Ureter (tissue), 1 donor: ENCODE measurements at regions not wholly inside any gene's neighbourhood (a gene's known extent, or its start where the extent isn't known, plus 50 kb on each side); places are given as distances from the start of the nearest gene placed in this dataset.

Experiments used
- DNase-seq: peaks from one replicate; pipeline ENCODE4 v3.0.0-alpha.2; 2020; ENCODE audit warnings: low spot score
- donor health status: DM: yes; HTN: yes; CAD: no.

DNA sequence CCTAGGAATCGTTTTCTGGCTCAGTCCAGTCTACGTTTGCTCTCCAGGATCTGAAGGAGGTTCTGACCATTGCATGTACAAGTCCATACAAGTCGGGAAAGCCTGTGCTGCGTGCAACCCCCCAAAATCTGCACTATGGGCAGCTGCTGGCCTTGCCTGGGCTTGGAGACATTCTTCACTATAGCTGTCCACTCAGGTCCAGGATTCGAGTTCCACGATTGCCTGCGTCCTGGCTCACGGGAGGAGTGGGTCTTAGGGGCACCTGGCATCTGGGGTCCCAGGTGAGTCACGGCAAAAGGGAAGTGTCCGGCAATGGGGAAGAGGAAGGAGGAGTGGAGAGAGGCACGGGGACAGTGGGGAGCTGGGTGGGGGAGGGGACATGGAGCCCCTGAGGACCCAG is 563.0 kb downstream of the BRD1 start:
- DNase-seq = no peak

DNA sequence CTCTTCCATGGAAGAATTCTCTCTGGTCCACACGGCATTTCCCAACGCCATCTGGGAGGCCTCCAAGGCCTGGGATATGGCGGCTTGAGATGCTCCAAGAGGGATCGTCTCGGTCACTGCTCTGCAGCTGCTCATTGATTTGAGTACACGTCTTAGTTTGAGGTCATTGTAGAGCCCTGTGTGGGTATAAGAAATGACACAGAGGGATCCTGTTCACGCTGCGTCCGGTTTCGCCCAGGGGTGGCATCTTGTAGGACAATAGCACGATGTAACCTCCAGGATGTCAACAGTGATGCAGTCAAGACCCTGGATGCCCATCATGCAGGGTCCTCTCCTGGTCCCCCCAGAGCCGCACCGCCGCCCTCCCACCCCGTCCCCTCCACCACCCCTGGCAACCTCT is 564.6 kb downstream of the BRD1 start:
- DNase-seq = peak; percentile 1

DNA sequence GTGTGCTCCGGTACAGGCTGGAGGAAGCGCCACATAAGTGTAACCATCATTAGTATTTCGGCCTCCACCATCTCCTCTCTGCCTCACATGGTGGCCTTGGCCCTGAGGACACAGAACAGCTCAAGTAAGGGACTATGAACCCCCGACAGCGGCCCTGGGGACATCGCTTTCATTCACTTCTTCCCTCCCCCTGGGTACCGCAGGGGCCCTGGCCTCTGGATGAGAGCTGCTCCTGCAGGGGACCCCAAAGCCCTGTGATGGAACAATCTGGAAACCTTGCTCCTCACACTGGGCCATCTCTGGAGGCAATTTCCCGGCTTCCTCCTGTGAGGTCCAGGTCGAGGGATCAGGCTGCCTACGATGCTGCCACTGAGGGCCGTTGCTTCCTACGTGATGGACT is 565.5 kb downstream of the BRD1 start:
- DNase-seq = no peak

DNA sequence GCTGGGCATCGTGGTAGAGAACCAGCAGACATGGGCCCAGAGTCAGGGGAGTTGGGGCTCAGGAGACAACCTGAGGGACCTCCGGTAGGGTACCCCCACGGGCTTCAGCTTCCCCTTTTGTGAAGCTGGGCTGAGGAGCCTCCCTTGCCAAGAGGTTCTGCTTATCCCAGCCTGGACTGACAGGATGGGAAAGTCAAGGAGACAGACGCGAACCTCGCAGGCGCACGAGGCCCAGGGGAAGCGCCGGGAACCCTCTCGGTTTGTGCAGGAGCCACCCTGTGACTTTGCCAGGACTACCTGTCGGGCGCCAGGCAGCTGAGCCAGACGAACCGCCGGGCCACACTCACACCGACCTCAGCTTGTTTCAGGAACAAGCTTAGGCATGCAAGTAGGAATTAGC is 566.1 kb downstream of the BRD1 start:
- DNase-seq = no peak

DNA sequence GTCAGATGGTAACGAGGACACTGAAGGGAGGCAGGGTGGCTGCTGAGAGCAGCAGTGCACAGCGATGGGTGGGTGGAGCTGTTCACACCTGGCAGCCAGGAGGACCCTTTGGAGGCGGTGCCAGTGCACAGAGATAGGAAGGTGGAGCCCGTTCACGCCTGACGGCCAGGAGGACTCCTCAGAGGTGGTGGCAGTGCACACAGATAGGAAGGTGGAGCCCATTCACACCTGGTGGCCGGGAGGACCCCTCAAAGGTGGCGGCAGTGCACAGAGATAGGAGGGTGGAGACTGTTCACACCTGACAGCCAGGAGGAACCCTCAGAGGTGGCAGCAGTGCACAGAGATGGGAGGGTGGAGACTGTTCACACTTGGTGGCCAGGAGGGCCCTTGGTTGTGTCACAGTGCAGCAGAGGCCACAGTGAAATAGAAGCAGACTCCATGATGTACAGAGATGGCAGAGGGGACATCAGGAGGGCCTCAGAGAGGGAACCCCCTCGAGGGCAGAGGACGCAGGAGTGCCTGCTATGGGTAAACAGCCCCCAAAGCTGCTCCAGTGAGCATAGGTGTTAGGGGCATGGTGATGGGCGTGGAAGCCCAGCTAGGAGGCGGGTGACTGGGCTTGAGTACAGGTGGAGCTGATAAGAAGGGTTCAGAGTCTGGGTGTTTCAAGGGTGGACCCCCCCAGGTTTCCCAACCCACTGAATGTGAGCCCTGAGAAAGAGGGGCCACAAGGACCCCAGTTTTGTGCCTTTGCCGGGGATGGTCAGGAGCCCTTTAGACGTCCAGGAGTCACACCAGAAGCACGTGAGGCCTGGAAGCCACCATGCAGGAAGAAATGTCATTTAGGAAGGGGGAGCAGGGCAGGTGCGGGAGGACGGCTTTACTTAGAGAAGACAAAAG is 566.7 kb downstream of the BRD1 start:
- DNase-seq = no peak

DNA sequence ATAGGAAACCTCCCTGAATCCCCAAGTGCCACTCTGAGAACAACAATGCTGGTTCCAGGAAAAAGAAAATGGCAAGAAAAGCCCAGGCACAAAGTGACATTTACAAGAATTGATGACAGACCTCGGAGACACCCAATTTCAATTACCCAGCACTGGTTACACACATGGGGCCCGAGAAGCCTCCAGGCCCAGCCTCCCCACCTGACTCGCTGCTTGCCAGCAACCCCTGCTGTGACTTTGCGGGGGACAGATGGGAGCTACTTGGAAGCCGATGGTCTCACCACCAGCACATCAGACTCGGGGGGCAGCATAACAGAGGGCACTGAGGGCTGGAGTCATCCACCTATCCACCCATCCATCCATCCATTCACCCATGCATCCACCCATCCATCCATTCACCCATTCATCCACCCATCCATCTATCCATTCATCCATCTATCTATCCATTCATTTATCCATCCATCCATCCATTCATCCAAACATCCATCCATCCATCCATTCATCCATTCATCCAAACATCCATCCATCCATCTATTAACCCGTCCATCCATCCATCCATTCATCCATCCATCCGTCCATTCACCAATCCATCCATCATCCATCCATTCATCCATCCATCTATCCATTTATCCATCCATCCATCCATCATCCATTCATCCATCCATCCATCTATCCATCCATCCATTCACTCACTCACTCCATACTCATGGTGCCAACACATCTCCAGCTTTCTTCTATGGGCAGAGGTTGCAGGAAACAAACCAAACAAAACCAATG is 567.6 kb downstream of the BRD1 start:
- DNase-seq = no peak

DNA sequence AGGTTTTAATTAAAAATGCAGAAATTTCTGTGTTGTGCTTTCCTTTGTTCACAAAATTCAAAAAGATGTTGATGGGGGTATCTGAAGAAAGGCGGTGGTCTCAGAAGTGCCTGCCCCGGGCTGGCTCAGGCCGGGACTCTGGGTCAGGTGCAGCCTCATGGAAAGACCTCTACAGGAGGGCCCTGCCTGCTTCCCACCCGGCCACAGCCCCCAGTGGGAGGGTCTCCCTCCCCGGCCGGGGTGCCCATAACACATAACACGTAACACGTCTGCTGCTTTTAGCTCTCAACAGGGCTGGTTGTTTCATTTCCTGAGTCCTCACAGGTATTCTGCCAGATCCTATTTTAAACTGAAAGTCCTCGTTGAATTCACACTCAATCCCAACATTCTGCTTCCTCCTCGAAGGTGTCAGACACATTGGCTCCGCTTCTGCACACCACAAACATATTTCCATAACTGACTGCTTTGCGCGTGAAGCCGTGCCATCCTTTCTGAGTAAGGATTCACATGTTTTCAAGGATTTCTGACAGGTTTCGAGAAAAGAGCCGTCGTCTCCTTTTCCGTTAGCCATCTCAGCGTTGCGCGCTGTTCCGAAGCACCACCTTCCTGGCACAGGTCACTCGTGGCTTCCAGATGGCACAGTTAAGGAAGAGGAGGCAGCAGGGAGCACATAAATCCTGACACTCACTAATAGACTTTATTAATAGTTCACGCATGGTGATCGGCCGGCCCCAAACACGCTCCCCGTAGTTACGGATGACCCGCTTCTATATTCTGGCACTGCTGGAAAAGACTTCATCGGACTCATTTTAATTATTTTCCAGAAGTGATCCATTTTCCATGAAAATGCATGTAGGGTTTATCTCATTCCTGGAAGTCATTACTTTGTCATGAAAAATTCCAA is 569.3 kb downstream of the BRD1 start:
- DNase-seq = peak; percentile 25

DNA sequence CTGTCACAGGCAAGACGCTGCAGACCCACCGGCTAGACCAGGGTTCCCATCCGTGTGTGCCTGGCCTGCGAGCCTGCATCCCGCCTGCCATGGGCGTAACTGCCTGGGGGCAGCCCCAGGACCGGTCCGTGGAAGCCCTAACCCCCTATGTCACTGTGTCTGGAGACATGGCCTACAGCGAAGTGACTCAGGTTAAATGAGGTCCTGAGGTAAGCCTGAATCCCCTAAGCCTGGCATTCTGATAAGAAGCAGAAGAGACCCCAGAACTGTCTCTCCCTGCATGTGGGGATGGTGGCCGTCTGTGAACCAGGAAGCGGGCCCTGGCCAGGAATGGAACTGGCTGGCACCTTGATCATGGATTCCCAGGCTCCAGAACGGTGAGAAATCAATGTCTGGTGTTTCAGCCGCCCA is 570.1 kb downstream of the BRD1 start:
- DNase-seq = peak; percentile 35

DNA sequence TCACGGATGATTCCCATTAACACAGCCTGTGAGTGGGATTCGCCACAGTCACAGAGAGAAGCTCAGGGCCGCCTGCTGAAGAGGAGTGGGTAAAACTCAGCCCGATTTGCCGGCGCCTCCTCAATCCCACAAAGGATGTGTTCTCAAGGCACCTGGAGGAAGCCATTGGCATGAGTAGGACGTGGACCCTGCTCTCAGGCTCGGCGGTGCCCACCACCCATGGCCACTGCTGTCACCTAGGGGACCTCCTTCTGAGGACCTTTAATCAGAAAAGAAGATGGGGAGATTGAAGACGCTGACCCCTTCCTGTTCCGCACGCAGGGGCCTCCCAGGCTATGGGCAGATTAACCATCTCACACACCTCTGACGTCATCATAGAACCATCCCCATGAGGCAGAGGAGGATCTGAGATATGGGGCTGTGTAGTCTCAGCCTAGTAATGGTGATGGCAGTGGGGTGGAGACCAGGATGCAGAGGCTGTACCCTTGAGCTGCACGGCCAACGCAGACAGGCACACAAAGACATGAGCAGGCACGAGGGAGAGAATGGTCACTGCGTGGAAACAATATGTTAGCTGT is 571.8 kb downstream of the BRD1 start:
- peak; percentile 10 for DNase-seq

DNA sequence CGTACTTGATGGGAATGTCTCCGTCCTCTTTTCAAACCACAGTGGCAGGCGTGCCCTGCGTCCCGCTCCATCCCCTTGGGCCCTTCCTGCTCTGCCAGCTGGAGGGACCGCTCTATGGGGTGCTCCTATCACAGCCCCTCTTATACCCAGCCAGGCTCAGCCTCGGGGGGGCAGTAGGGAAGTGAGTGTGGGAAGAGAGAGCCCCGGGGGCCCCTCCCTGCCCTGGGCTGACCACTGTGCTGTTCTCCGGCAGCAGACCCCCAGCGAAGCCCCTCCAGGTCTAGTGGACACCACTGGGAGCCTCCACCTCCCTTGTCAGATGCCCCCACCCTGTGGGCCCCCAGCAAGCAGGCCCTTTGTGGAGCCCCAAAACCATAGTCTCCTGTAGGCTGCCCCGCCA is 572.5 kb downstream of the BRD1 start:
- peak; percentile 39 for DNase-seq

DNA sequence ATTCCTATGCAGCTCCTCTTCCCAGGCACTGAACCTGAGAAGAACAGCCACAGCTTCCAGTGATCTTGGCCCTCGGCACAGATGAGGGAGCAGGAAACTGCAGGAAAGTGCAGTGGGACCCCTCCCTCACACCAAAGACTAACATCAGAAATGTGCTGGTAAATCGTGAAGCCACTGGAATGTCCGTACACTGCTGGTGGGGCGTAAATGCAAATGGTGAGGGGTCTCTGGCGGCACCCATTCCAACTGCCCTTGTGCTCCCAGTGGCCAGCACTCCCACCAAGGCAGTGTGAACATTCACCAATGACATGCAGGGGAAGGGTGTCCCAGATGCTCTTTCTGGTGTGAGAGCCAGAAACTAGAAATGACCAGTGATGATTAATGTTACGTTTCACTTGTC is 574.0 kb downstream of the BRD1 start:
- DNase-seq = no peak

DNA sequence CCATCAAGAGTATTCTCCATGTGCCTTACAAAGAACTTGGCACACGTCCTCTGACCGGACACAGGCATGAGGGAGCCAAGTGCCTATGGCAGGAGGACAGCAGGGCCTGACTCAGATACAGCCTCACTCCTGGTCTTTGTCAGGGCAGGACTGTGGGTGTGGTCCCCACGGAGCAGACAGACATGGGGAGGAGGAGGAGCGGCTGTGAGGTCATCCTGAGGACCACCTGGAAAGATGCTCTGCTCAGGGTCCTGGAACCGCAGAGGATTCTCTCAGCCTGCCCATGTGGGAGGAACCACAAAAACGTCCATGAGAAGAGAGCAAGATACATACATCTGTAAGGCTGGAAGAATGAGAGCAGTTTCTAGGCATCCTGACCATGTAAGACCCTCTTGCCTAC is 576.3 kb downstream of the BRD1 start:
- no peak for DNase-seq

DNA sequence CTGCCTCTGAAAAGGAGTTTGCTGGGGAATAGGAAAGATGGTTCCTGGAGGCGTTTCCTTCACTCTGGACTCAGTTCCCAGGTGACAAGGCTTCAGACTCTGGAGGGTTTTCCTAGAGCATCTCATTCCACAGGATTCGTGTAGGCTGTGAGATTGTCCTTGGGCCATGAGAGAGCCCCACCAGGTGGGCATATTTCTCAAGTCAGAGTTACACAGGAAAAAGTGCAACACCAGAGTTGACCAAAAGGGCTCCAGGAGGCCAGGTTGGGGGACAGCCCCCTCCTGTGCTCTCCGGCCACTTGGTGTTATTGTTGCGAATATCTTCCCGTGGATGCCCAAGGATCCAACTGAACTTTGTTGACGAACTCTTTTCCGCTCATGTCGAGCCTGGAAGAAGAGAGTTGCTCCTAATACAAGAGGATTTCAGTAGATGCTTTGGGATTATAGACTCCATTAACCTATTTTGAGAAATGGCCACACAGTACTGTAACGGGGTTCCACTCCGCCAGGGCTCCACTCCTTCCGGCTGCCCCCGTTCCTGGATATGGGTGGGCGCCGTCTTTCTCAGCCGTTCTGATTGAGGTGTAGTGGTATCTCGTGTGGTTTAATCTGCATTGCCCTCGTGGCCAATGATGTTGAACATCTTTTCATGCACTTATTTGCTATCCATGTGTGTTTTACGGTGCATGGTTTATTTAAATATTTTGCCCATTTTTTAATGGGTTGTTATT is 580.3 kb downstream of the BRD1 start:
- DNase-seq = peak; percentile 13

DNA sequence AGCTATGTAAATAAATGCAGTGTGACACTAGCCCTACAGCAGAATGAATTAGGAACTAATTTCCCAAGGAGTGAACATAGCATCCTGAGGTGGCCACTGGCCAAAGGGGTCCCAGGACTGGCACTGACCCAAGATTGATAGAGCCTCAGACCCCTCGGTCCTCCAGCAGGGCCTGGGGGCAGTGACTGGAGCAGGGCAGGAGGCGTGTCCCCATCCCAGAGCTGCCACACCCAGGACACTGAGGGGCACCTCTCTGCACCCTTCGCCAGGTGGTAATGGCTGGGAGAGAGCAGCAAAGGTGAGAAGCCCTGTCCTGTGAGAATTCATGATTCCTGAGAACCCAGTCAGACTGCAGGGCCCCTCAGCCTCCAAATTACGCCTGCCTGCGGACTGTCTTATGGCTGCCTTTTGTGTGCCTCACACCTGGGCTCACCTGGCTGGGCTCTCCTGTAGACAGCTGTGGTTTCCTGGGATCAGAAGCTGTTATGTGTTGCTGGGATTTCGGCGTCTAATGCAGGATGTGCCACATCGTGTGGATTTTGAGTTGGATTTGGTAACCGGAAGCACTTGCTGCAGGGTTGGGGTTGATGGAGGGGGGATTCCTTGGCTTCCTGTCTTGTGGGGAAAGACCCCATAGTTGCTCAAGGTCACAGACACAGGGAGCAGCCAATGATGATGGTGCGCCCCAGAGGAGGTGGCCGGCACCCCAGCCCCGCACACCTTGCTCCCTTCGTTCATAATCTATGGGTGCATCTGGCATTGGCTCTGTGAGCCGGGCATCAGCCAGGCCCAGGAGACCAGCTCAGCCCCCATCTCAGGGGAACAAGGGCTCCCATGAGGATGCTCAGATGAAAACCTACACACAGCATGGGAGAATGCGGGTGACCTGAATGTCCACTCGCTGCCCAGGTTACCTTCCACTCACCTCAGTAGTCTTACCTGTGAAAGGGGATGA is 582.9 kb downstream of the BRD1 start:
- peak; percentile 23 for DNase-seq

DNA sequence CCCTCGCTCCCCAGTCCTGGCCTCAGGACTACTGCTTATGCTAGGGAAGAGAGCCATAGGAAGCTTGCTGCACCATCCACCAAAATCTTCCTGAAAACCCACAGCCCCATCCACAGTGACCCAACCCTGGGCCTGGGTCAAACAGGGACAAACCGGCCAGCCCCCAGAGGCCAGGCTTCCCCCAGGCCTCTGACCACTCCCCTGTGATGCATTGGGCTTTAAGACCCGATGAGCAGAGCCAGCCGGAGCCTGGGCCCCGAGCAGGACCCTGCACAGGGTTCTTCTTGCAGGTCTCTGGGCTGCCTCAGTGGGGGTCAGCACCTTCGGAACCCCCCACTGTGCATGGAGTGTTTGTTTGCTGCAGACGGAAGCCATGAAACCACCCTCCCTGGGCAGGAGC is 583.7 kb downstream of the BRD1 start:
- DNase-seq = peak; percentile 15

DNA sequence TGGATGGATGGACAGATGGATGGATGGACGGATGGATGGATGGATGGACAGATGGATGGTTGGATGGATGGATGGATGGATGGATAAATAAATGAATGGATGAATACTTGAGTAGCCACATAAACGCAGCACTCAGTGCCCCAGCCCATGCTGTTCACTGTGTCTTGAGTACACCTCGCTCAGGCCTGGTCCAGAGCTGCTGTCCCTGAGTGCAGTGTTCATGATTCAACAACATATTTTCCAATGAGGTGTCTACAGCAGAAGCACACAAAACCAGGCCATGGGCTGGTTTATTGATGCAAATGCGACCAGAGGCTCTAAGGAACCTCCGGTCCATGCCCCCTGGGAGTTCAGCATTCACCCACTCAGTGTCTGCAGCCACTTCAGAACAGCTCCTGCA is 584.3 kb downstream of the BRD1 start:
- DNase-seq = peak; percentile 12

DNA sequence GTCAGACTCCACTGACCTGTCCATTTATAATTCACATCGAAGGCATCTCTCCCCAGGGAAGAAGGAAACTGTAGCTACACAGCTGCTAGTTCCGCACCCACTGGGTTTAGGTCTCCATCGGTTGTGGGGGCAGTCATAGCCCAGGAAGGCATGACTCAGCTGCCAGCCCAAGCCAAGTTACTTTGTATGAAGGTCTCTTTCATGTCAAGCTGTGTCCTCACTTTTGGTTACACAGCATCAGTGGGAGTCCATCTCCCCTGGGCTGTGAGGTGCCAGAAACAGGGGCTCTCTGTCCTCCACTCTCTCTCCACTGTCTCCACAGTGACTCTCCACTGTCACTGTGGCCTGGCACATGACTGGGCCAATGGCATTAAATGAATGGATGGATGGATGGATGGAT is 585.2 kb downstream of the BRD1 start:
- no peak for DNase-seq

DNA sequence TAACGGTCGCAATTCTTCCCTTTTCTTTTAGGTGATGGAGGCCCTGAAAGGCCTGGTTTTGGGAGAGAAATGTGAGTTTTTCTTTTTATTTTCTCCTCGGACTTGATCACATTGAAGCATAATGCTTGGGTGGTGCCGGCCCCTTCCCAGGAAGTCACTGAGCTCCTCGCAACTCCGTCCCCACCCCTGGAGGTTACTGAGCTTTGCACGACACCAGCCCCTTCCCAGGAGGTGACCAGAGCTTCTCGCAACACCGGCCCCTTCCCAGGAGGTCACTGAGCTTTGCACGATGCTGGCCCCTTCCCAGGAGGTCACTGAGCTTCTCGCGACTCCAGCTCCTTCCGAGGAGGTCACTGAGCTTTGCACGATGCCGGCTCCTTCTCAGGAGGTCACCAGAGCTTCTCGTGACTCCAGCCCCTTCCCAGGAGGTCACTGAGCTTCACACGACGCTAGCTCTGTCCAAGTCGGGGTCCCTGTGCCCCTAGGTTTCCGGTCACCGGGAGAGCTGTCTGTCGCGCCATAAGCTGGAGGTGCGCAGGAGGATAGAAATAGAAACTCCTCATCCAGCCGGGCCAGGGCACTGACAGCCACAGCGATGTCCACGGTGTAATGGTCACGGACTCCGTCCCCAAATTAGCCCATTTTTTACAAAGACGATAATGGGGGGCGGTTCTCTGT is 586.4 kb downstream of the BRD1 start:
- DNase-seq = no peak

DNA sequence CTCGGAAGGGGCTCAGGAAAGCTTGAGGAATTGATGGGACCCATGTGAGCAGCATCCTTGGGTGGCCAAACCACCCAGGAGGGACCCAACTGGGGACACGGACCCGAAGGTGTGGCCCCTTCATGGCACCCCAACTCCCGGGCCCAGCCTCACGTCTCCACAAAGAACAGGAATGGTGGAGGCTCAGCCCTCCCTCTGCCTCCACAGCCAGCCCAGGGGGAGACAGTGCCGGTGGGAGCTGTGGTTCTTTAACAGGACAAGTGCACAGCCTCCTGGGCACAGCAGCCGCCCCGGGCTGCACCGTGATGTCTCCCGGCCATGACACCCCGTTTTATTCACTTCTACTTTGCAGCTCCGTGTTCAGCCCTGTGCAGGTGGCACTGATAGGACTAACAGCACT is 587.2 kb downstream of the BRD1 start:
- no peak for DNase-seq
